T-helper 2 cell treated with Interferon-gamma antibody and Interleukin-4, amounts not matched to agents 100 ng/mL and 5 ng/mL, for 36 hours (primary cell): ENCODE measurements at regions not wholly inside any gene's neighbourhood (a gene's known extent, or its start where the extent isn't known, plus 50 kb on each side); places are given as distances from the start of the nearest gene placed in this dataset.

Experiments
- intact Hi-C: fragments of 100-400 bp; cut with micrococcal nuclease; formaldehyde crosslinking; loops from one replicate; pipeline ENCODE4 v1.15.1; 2023

DNA sequence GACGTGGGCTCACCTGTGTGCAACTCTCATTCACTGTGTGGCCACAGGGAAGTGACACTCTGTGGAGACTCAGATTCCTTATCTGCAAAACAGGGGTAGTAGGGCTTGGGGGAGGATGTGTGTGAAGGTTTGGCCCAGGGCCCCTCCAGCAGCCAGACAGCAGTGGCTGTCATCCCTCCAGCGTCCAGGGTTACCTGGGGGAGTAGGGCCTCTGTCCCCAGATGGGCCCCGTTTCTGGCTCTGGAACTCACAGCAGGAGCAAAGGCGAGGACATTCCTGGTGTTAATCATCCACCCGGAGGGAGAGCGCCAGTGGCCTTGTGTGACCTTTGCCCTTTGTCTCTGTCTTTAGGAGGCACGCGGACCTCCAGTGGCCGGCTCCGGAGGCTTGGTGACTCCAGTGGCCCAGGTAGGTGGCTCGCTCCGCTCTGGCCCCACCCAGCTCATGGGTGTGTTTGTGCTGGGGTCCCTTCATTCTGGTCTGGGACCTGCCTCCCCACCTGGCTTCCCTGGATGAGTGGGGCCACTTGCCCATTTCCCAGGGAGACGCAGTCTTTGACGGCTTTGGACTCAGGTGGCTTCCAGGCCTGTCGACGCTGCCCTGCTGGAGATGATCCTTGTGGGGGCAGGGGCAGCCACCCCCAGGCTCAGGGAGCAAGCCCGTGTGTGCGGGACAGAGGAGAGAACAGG lies 166.2 kb downstream of the SEC14L1 start:
- intact Hi-C loops = no loop called here

GRCh38 chr17:77307479-77308198 lies 166.9 kb downstream of the SEC14L1 start:
- intact Hi-C loops = no loop called here

GRCh38 chr17:77308861-77309726 lies 168.3 kb downstream of the SEC14L1 start:
- intact Hi-C loops = no loop called here

DNA sequence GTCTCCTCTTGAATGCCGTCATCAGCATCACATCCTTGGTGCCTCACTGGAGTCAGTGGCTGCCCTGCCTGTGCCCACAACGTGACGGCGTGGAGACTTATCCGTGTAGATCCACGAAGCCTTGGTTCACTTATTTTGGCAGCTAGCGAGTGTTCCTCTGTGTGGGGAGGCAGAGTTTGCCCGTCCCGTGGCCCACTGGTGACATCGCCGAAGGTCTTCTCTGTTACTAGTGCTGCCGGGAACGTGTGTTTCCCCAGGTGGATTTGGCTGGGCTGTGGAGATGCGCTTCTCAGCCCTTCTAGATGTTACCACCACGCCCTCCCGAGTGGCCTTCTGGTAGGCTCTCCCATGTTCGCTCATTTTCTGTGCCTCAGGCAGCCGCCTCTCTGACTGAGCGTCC lies 169.6 kb downstream of the SEC14L1 start:
- intact Hi-C loops = no loop called here

DNA sequence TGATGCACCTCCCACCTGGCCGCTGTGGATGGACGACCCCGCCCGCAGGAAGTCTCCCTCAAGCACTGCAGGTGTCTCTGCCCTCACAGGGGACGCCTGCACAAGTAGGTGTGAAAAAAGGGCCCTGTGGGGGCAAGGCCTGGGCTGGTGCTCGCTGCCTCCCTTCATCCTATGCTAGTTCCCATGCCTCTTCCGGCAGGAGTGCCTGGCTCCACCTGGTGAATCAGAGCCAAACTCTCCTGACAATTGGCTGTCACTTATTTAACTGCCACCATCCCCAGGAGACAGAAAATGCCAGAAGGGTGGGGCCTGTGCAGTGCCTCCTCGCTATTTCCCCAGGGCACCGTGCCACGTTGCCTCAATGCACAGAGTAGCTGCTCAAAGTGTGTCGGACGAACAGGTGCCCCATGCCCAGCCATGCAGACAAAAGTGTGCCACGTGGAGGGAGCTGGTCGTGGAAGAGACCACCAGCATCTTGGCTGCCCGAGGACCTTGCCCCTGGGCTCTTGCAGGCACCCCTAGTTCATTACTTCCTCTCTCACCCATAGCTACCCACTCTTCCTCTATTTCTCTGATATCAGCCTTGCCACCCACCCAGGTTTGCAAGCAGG lies 170.7 kb downstream of the SEC14L1 start:
- intact Hi-C loops = no loop called here

GRCh38 chr17:77312061-77312701 lies 171.4 kb downstream of the SEC14L1 start:
- intact Hi-C loops = no loop called here

DNA sequence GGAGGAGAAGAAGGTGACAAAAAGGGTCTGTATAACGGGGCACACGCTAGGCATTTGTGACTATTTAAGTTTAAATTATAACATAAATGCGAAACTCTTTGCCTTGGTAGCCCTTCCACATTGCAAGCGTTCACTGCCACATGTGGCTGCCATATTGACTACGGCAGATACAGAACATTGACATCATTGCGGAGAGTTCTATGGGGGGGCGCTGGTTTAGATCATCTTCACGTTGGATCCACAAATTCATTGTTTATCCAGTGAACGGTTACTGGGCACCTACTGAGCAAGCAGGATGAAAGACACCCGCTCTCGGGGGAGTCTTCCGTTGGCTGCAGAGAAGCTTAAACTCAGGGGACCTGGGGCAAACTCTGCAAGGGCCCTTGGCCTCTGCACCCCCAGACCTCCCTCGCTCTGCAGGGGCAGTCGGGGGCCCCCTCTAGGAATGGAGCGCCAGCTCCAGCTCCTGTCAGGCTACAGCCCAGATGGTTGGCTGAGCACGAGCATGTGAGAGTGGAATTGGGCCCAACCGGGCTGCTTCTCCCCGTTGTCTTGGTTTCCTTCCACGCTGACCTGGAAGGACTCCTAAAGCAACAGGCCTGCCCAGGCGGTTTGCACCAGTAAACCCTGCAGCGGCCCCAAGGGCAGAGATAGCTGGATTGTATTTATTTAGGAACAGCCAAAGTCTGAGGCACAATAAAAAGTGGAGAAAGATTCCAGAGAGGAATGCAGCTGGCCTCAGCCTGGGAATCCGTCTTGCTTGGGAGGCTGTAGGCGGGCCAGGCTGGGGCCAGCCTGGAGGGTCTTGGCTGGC lies 172.2 kb downstream of the SEC14L1 start:
- intact Hi-C loops = no loop called here

DNA sequence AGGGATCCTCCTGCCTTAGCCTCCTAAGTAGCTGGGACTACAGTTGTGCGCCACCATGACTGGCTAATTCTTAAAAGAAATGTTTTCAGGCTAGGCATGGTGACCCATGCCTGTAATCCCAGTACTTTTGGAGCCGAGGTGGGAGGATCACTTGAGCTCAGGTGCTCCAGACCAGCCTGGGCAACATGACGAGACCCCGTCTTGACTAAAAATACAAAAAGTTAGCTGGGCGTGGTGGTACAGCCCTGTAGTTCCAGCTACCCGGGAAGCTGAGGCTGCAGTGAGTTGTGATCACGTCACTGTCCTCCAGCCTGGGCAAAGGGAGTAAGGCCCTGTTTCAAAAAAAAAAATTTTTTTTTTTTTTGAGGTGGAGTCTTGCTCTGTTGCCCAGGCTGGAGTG lies 173.1 kb downstream of the SEC14L1 start:
- intact Hi-C loops = no loop called here

DNA sequence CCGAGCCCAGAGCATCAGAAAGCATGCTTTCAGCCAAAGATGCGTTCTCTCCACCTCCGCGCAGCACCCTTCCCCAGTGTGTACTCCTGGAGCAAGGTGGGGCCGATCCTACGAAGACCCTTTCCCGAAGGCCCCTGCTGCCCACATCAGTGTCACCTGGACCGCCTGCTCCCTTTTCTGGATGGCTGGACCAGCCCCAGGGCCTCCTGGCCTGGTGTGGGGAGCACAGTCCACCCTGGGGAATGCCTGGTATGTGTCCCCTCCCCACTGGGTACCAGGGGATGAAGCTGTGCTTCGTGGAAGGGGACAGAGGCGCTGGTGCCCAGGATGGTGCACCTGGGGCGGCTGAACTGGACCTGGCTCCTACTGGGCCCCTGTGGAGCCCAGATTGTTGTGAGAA lies 173.8 kb downstream of the SEC14L1 start:
- intact Hi-C loops = no loop called here

GRCh38 chr17:77315010-77315409 lies 174.2 kb downstream of the SEC14L1 start:
- intact Hi-C loops = no loop called here

- intact Hi-C loops = no loop called here
Observed at GRCh38 chr17:77315551-77316190, 174.9 kb downstream of the SEC14L1 start.

GRCh38 chr17:77316191-77316641 lies 175.4 kb downstream of the SEC14L1 start:
- intact Hi-C loops = no loop called here

DNA sequence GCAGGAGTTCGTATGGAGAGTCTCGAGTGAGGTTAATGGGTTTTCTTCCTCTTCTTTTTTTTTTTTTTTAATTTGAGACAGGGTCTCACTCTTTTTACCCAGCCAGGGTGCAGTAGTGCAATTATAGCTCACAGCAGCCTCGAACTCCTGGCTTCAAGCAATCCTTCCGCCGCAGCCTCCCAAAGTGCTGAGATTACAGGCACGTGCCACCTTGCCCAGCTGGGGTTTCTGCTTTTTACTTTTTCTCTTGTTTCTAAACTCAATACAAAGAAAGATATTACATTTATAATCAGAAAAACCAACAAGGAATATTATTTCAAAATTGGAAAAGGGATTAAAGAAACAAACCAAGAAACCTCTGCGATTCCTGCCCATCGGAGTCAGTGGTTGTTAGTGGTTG lies 175.9 kb downstream of the SEC14L1 start:
- intact Hi-C loops = no loop called here

- intact Hi-C loops = no loop called here
Observed at GRCh38 chr17:77317091-77317750, 176.5 kb downstream of the SEC14L1 start.

DNA sequence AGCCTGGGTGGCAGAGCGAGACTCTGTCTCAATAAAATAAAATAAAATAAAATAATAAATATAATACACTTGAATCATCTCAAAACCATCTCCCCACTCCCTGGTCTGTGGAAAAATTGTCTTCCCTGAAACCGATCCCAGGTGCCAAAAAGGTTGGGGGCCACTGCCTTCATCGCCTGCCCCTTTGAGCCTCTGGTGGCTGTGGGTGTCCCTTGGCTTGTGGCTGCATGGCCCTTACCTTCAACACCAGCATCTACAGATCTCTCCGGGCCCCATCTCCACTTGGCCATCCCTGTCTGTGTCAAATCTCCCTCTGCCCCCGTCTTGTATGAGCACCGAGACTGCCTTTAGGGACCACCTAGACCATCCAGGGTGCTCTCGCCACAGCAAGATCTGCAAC lies 177.3 kb downstream of the SEC14L1 start:
- intact Hi-C loops = no loop called here

DNA sequence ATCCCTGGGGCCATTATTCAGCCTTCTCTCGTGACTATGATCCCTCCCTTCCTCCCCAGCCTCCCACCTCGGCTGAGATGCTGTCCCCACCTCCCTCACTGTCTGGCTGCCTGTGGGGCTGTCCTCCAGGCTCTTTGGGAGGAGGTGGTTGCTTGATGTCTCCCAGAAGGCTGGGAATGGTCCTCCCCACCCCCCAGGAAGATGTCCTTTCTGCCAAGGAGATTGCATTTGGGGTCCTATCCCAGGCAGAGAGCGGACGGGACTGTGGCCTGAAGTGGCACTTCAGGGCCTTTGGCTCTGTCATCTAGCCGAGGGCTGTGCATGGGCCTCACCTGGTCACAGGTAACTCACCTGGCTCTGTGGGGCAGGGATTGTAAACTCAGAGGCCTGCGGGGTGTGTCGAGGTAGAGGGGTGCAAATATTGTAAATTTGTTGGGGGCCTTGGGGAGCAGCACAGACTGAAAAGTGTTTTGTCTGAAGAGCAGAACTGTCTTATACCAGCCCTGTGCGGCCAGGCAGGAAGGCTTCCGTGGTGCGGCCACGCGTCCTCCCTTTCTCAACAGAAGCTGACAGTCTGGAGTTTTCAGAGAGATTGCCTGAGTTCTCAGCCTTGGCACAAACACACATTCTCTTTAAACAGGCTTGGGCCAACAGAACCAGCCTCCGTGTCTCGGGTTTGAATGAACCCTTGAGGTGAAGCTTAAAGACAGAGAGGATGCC lies 177.9 kb downstream of the SEC14L1 start:
- intact Hi-C loops = no loop called here

DNA sequence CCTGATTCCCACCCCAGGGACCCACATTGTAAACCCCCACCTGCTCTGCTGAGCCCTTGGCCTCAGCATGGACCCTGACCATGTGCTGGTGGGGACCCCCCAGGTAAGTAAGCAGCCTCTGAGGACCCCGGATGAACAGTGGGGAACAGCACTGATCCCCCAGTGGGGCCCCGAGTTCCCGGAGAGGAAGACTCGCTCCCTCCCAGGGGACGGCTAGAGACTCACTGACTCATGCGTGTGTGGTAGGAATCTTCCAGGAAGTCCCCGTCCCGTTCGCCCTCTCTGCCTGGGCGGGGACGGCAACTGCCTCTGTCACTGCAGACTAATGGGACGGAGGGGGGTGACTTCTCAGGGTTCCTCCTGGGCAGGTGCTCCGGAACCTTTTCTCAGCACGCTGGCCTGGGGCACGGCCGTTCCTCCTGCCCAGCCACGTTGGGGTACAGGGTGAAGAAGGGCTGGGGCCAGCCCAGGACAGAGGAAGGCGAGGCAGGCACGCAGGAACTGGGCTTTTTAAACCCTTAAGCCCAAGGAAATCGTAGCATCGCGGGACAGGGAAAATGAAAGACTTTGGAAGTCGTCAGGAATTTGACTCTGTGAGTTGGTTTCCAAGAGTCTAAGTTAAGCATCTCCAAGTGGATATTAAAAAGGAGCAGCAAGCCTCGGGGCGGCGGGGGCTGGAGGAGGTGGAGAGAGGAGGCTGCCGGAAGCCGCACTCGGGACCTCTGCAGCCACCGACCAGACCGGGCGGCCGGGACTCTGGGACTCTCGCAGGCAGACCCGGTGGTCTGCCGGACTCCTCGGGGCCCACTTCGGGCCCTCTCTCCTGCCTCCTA lies 178.7 kb downstream of the SEC14L1 start:
- intact Hi-C loops = no loop called here

GRCh38 chr17:77320044-77320440 lies 179.3 kb downstream of the SEC14L1 start:
- intact Hi-C loops = no loop called here
